Spleen (tissue), 11 donors: ENCODE measurements at regions not wholly inside any gene's neighbourhood (a gene's known extent, or its start where the extent isn't known, plus 50 kb on each side); places are given as distances from the start of the nearest gene placed in this dataset.

Source experiments
- DNase-seq: peaks from one replicate; pipeline ENCODE4 v3.0.0-alpha.2; 2020
- H3K27ac ChIP-seq, 8 donors: fragments of 200-600 bp; sonication (generic) in 7 of 8; 1 replicate in 4 of 8; 2 replicates in 4 of 8; pipeline versions ENCODE4 v1.5.0 to v1.8.0; 2016 to 2021; ENCODE audit warnings: inconsistent platforms in 4 of 8, mild to moderate bottlenecking in 4 of 8, moderate library complexity in 1 of 8
- H3K27me3 ChIP-seq, 7 donors: fragments of 200-600 bp; sonication (generic) in 6 of 7; replicated peaks in 1 of 7; 1 replicate in 4 of 7; 2 replicates in 3 of 7; pipeline versions ENCODE4 v1.5.0 to v1.8.0; 2016 to 2021; ENCODE audit warnings: inconsistent platforms in 3 of 7, mild to moderate bottlenecking in 1 of 7
- H3K36me3 ChIP-seq, 6 donors: fragments of 200-600 bp; sonication (generic) in 5 of 6; 1 replicate in 4 of 6; 2 replicates in 2 of 6; pipeline versions ENCODE4 v1.5.0 to v1.8.0; 2016 to 2021; ENCODE audit warnings: inconsistent platforms in 2 of 6
- H3K4me1 ChIP-seq, 6 donors: fragments of 200-600 bp; sonication (generic) in 5 of 6; 1 replicate in 3 of 6; 2 replicates in 3 of 6; pipeline versions ENCODE4 v1.5.0 to v1.8.0; 2016 to 2021; ENCODE audit warnings: inconsistent platforms in 3 of 6
- H3K4me3 ChIP-seq, 8 donors: fragments of 200-600 bp; sonication (generic) in 7 of 8; 1 replicate in 4 of 8; 2 replicates in 4 of 8; pipeline versions ENCODE4 v1.5.0 to v1.8.0; 2016 to 2021; ENCODE audit warnings: inconsistent platforms in 4 of 8, mild to moderate bottlenecking in 4 of 8, moderate library complexity in 2 of 8
- H3K9me3 ChIP-seq, 8 donors: fragments of 200-600 bp; sonication (generic) in 7 of 8; 1 replicate in 4 of 8; 2 replicates in 4 of 8; pipeline versions ENCODE4 v1.5.0 to v1.8.0; 2016 to 2021; ENCODE audit warnings: inconsistent platforms in 4 of 8
- POLR2A ChIP-seq, 3 donors: fragments of 450-650 bp; IDR thresholded peaks; one replicate each; pipeline ENCODE4 v1.5.1; 2017; ENCODE audit warnings: antibody characterized with exemption in 3 of 3, mild to moderate bottlenecking in 1 of 3
- POLR2AphosphoS5 ChIP-seq, 3 donors: sonication (generic); formaldehyde crosslinking; IDR thresholded peaks; one replicate each; pipeline ENCODE4 v1.5.1; 2017; ENCODE audit warnings: antibody characterized with exemption in 3 of 3
- WGBS, 5 donors: extraction: QIAGEN DNeasy Blood & Tissue Kit in 3 of 5; methylation state at CpG; one replicate each; pipeline versions ENCODE4 v1.1.5 to v1.1.7; 2013 to 2018; 5-methylcytosine and 5-hydroxymethylcytosine counted together
- intact Hi-C: fragments of 100-400 bp; cut with DNase I; formaldehyde crosslinking; loops from one replicate; pipeline ENCODE4 v1.15.0; 2023; ENCODE audit warnings: low total_unique reads
- TF ChIP-seq, protein P1 (sequence below), 11 experiments: fragments of 200-600 bp in 7 of 11; fragments of 450-650 bp in 4 of 11; sonication (generic) in 4 of 11; IDR thresholded peaks in 8 of 11; conservative IDR thresholded peaks in 3 of 11; 1 replicate in 7 of 11; 2 replicates in 4 of 11; pipeline versions ENCODE4 v1.4.0 to v1.8.0; 2016 to 2021; ENCODE audit warnings: antibody characterized with exemption in 11 of 11, inconsistent platforms in 4 of 11, mild to moderate bottlenecking in 1 of 11
- donor health status: healthy with polysubstance abuse.
- donor health status: DM: no; HTN: no; CAD: no; lungs with moderate emphysema.
- donor health status: DM: no; HTN: no; CAD: no.
- donor health status: Bipolar disorder and iron deficiency.
- donor health status: healthy.
- donor health status: DM: no; HTN: no; CAD: no.
- donor health status: DM: yes; HTN: yes; CAD: no.

DNA sequence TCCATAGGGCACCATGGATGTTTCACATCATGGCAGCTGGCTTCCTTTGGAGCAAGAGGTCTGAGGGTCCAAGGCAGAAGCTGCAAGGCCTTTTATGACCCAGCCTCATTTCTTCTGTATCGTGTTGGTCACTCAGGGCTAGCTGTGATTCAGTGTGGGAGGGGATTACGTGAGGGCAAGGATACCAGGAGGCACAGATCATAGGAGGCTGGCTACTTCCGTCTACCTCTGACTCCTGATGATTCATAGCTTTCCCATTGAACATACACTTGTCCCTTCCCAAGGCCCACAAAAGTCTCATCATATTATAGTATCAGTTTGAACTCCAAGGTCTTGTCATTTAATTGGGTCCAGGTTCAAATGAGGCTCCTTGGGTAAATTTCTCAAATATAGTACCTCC is 135.3 kb upstream of the ZBED5 start:
- Histone ChIP-seq H3K9me3 (peaks cover 0 to 9% (median 0%) of the 10 kb centered on the region in 8 donors), H3K27ac (no peak overlapping the region), H3K27me3 (no peaks in the 10 kb centered on the region), H3K36me3 (no peaks in the 10 kb centered on the region), H3K4me3 (no peak overlapping the region), H3K4me1 (no peaks in the 10 kb centered on the region)
- TF ChIP-seq, protein P1, sequence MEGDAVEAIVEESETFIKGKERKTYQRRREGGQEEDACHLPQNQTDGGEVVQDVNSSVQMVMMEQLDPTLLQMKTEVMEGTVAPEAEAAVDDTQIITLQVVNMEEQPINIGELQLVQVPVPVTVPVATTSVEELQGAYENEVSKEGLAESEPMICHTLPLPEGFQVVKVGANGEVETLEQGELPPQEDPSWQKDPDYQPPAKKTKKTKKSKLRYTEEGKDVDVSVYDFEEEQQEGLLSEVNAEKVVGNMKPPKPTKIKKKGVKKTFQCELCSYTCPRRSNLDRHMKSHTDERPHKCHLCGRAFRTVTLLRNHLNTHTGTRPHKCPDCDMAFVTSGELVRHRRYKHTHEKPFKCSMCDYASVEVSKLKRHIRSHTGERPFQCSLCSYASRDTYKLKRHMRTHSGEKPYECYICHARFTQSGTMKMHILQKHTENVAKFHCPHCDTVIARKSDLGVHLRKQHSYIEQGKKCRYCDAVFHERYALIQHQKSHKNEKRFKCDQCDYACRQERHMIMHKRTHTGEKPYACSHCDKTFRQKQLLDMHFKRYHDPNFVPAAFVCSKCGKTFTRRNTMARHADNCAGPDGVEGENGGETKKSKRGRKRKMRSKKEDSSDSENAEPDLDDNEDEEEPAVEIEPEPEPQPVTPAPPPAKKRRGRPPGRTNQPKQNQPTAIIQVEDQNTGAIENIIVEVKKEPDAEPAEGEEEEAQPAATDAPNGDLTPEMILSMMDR (IDR thresholded peaks at IDR 0.05 in 8 of 11, conservative IDR thresholded peaks at IDR 0.05 in 3 of 11), result no peak
- TF ChIP-seq POLR2A (IDR thresholded peaks at IDR 0.05), result no peak
- no peak for TF ChIP-seq POLR2AphosphoS5 (IDR thresholded peaks at IDR 0.05)
- no peak for DNase-seq
- intact Hi-C loops, result no loop called here
- WGBS, 5 donors, result 50 to 87% (median 78%) methylated on average over 3 of the region's 3 CpGs

DNA sequence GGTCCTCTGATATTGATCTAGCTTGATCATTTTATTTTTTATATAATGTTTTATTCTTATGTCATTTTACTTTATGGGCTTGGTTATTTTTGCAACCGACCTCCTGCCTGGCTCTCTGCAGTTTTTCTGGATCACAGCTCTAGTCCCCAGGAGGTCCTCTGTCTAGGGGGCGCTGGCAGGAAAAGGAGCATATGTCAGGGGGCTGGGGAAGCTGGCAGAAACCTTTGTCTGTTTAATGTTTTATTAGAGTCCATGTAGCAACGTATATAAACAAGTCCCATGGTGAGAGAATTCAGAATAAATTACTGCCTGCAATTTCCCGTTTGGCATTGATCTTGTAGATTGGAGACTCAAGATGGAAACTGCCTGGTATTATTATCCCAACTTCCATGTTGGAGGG is 133.5 kb upstream of the ZBED5 start:
- Histone ChIP-seq H3K36me3 (no peaks in the 10 kb centered on the region), H3K27me3 (no peaks in the 10 kb centered on the region), H3K4me3 (no peak overlapping the region), H3K9me3 (peaks cover 0 to 9% (median 0%) of the 10 kb centered on the region in 8 donors), H3K4me1 (no peaks in the 10 kb centered on the region), H3K27ac (no peak overlapping the region)
- TF ChIP-seq POLR2A (IDR thresholded peaks at IDR 0.05) (no peak), POLR2AphosphoS5 (IDR thresholded peaks at IDR 0.05) (no peak)
- TF ChIP-seq, protein P1 (IDR thresholded peaks at IDR 0.05 in 8 of 11, conservative IDR thresholded peaks at IDR 0.05 in 3 of 11), result no peak
- no peak for DNase-seq
- 76 to 94% (median 87%) methylated on average over 4 of the region's 4 CpGs for WGBS, 5 donors
- intact Hi-C loops, result no loop called here

DNA sequence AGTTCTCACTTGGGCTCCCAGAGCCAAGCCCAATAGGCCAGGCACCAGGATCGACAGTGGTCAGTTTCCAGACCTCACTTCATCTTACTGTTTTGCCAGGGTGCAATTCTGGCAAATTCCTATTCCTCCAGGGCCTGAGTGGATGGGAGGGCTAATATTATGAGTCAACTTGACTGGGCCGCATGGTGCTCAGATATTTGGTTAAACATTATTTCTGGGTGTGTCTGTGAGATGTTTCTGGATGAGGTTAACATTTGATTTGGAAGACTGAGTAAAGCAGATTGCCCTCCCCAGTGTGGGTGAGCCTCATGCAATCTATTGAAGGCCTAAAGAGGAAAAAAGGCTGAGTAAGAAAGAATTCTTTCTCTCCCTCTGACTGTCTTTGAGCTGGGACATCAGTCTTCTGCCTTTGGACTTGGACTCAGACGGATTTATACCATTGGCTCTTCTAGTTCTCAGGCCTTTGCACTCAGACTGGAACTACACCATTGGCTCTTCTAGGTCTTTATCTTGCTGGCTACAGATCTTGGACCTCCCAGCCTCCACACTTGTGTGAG is 132.9 kb upstream of the ZBED5 start:
- Histone ChIP-seq H3K27me3 (no peaks in the 10 kb centered on the region), H3K36me3 (no peaks in the 10 kb centered on the region), H3K4me1 (no peaks in the 10 kb centered on the region), H3K4me3 (no peak overlapping the region), H3K27ac (no peak overlapping the region), H3K9me3 (peaks cover 0 to 9% (median 0%) of the 10 kb centered on the region in 8 donors)
- TF ChIP-seq, protein P1 (IDR thresholded peaks at IDR 0.05 in 8 of 11, conservative IDR thresholded peaks at IDR 0.05 in 3 of 11), result no peak
- TF ChIP-seq POLR2A (IDR thresholded peaks at IDR 0.05) (no peak), POLR2AphosphoS5 (IDR thresholded peaks at IDR 0.05) (no peak)
- WGBS, 5 donors, result 81 to 97% (median 92%) methylated on average over 3 of the region's 3 CpGs
- no peak for DNase-seq
- intact Hi-C loops, result no loop called here

DNA sequence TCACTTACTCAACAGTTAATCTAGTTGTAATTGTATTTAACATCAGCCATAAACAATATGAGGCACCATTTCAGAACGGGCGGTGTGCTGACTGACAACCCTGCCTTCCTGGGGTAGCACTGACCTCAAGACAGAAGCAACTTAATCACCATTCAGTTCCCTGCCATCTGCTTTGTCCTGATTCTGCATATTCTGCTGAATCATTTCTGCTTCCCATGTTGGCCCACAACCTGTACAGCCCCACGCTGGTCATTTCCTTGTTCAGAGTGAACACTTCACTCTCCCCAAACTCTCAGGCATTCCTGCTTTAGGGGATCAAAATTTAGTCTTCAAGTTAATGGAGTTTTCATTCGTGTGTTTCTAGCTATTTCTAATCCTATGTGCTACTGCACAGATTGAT is 132.3 kb upstream of the ZBED5 start:
- no peaks in the 10 kb centered on the region for H3K4me1 ChIP-seq
- DNase-seq, result no peak
- H3K9me3 ChIP-seq, result peaks cover 0 to 9% (median 0%) of the 10 kb centered on the region in 8 donors
- no peak overlapping the region for H3K4me3 ChIP-seq
- intact Hi-C loops, result no loop called here
- TF ChIP-seq POLR2AphosphoS5 (IDR thresholded peaks at IDR 0.05) (no peak), POLR2A (IDR thresholded peaks at IDR 0.05) (no peak)
- TF ChIP-seq, protein P1 (IDR thresholded peaks at IDR 0.05 in 8 of 11, conservative IDR thresholded peaks at IDR 0.05 in 3 of 11), result no peak
- 35 to 55% (median 42%) methylated on average over 4 of the region's 4 CpGs for WGBS, 5 donors
- no peak overlapping the region for H3K27ac ChIP-seq
- no peaks in the 10 kb centered on the region for H3K36me3 ChIP-seq
- no peaks in the 10 kb centered on the region for H3K27me3 ChIP-seq
